Urothelium cell line (cell line): ENCODE measurements at regions not wholly inside any gene's neighbourhood (a gene's known extent, or its start where the extent isn't known, plus 50 kb on each side); places are given as distances from the start of the nearest gene placed in this dataset.
A peak's percentile ranks its signal among the peaks of the same experiment; 100 is the strongest.

Source experiments
- DNase-seq: peaks from one replicate; pipeline ENCODE4 v3.0.0; 2011; ENCODE audit warnings: low spot score, mixed read lengths
- FAIRE-seq: peaks from 2 replicates; lab custom pipeline; 2011; peaks lifted over from hg19 to GRCh38; lab: Jason Lieb, UNC

GRCh38 chr2:122875091-122875865, 1119.8 kb downstream of the TSN start:
- FAIRE-seq: no peak
- DNase-seq: no peak

DNA sequence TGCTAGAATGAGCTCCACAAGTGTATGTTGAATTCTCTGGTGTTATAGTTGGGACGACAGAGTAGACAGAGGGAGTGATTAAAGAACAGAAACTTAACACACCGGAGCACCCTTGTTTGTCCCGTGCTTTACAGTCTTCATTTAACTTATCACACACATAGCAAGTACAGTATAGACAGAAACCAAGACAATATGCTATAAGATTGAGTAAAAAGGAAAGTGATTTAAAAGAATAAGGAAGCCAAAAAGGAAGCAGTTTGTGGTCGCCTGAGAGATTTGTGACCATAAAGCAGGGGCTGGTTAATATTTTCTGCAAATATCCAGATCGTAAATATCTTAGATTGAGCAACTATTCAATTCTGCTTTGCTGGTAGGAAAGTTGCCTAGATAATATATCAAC, 1128.4 kb downstream of the TSN start:
- DNase-seq (no peak), FAIRE-seq (no peak)

DNA sequence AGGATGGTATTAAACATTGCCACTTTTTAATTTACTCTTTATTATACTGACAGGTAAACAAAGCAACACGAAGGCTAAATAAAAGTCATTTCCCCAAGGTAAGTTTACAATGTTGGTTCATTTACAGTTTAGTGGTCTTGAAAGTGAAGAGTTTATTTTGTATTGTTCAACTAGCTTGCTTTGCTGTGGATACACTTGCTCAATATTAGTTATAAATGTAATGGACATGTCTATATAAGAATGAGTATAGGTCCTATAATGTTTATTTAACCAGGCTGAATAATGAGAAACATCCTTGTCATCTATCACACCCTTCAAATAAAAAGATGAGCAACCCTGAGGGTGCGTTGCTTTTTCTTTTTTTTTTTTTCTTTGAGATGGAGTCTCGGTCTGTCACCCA, 1129.4 kb downstream of the TSN start:
- DNase-seq: no peak
- FAIRE-seq: no peak

- DNase-seq (no peak), FAIRE-seq (no peak)
Observed at GRCh38 chr2:122885436-122885835, 1130.0 kb downstream of the TSN start.

- FAIRE-seq (peak; percentile 40), DNase-seq (no peak)
Observed at GRCh38 chr2:122886479-122887145, 1131.2 kb downstream of the TSN start.

DNA sequence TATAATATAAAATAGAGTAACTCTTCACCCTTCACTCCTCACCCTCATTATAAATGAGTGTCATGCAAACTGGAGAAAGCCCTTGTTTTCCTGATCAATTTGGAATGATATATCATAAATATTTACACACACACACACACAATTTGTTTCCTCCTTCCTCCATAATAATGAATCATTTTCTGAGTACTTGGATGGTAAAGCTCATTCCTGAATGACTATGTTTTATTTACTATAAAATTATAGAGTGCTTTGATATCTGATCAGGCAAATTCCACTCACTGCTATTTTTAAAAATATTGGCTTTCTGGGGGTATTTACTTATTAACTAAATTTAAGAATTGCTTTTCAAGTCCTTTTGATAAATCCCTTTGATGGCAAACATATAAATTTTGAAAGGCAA, 1125.5 kb upstream of the CNTNAP5 start:
- no peak for DNase-seq
- FAIRE-seq: no peak

GRCh38 chr2:122905431-122905830, 1119.7 kb upstream of the CNTNAP5 start:
- FAIRE-seq (no peak), DNase-seq (no peak)

- no peak for FAIRE-seq
Observed at GRCh38 chr2:122908159-122908558, 1116.9 kb upstream of the CNTNAP5 start.

GRCh38 chr2:122927197-122927596, 1097.9 kb upstream of the CNTNAP5 start:
- FAIRE-seq: no peak
- no peak for DNase-seq

More at GRCh38 chr2:122908159-122908558, 1116.9 kb upstream of the CNTNAP5 start:
- DNase-seq: no peak

DNA sequence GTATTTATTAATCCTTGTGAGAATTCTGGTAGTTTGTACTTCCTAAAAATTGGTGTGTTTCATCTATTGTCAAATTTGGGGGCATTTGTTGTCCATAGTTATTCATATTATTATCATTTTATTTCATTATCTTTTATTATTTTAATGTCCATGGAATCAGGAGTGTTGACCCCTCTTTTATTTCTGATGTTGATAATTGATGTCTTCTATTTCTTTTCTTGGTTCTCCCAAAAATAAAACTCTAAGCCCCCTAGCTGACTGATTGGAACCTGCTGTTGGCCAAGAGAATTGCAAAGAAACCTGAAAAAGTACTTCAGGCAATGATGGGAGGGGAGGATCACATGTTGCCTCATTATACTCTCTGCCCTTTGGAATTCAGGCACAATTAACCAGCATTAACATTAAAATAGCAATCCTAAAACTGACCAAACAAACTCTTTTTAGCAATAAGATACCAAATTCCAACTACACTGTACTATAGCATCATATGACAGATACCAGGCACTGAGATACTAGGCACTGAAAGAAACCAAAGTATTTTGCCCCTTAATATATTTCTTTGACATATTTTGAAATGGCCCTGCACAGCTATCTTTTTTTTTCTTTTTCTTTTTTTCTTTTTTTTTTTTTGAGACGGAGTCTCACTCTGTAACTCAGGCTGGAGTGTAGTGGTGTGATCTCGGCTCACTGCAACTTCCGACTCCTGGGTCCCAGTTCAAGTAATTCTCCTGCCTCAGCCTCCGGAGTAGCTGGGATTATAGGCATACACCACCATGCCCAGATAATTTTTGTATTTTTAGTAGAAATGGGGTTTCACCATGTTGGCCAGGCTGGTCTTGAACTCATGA, 1097.2 kb upstream of the CNTNAP5 start:
- DNase-seq (no peak), FAIRE-seq (no peak)

DNA sequence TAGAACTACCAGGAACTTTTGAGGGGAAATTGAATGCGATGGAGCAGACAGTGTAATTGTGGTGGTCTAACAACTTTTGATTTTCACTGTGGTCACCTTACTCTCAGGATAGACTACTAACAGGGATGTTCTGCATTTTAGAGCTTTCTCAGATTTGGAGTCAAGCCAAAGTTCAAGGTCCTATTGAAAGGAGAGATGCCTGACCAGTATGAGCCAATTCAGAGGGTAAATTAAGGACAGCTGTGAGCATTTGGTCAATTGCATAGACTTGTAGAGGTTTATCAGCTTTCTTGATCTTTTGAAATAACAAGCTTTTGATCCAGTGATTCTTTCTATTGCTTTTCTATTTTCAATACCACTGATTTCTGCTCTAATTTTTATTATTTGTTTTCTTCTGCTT, 1095.7 kb upstream of the CNTNAP5 start:
- FAIRE-seq (no peak), DNase-seq (no peak)

DNA sequence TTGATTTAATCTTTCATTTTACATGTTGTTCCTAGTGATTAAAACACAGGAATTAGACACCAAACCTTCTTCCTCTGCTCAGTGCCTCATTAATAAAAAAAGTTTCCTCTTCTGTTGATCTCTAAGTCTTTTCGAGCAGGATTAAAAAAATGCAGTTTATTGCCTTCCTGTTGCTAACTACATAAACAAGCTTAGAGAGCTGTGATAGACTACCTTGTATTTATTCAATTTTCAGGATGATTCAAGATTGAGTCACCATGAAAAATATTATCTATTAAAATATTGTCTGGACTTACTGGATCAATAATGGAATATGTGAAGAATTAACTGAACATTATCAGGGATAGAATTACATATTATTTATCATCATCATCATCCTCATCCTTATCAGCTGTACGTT, 1089.6 kb upstream of the CNTNAP5 start:
- DNase-seq: no peak
- FAIRE-seq: no peak

GRCh38 chr2:122939796-122940195, 1085.3 kb upstream of the CNTNAP5 start:
- FAIRE-seq (no peak), DNase-seq (no peak)

DNA sequence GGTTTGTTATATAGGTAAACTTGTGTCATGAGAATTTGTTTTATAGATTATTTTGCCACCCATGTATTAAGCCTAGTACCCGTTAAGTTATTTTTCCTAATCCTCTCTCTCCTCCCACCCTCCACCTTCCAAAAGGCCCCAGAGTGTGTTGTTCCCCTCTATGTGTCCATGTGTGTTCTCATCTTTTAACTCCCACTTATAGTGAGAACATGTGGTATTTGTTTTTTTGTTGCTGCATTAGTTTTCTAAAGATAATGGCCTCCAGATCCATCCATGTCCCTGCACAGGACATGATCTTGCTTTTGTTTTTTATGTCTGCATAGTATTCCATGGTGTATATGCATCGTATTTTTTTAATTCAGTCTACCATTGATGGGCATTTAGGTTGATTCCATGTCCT, 1075.6 kb upstream of the CNTNAP5 start:
- DNase-seq (no peak), FAIRE-seq (no peak)

GRCh38 chr2:122955776-122956175, 1069.3 kb upstream of the CNTNAP5 start:
- FAIRE-seq (no peak), DNase-seq (no peak)

DNA sequence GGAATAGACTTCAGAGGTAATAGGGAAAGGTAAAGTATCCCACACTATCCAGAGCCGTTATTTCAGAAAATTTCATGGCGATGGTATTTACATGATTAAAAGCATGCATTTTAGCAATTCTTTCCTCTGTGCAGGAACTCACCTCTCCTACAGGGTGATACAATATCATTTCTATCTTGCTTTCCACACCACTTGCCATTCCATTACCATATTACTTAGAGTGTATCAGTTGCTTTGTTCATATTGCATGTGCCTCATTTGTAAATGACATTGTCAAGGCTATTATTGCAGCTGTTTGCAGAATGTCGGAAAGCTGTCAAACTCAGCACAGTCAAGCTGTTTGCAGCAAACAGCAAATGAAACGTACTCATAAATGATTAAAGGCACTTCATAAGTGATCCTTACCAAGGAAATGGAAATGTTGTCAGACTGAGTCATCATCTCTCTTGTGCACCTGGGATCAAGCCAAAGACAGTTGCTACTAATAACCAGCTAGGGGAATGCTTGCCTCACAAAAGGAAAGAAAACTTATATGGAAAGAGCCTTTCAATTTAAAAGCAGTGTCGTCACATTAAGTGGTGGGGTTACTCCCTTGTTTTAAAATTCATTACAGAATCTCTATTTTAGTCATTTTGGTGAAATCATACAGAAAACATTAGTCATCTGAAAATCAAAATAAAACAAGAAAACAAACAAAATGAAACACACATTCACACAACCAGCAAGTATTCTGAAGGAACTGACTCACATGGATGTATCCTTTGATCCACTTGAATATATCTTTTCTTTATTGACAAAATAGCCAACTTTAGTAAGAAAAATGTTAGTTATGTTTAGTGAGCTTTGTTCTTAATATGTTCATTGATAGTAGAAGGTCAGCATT, 1064.1 kb upstream of the CNTNAP5 start:
- DNase-seq (peak; percentile 60), FAIRE-seq (peak; percentile 67)

DNA sequence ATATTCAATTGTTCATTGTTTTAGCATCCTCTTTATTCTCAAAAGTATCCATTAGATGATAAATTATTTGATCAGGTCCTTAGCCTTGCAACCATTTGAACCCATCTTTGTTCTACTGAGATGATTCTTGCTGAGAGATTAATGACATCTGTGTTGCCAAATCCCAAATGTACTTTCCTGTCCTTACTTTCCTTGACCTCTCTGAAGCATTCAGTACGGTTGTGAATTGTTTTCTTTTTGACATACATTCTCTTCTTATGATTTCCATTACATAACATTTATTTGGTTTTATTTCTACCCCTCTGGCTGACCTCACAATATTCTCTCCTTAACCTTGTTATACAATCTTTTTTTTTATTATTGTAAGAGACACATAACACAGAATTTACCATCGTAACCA, 1058.6 kb upstream of the CNTNAP5 start:
- FAIRE-seq (no peak), DNase-seq (no peak)

- FAIRE-seq (no peak), DNase-seq (no peak)
Observed at GRCh38 chr2:122977580-122977979, 1047.5 kb upstream of the CNTNAP5 start.

DNA sequence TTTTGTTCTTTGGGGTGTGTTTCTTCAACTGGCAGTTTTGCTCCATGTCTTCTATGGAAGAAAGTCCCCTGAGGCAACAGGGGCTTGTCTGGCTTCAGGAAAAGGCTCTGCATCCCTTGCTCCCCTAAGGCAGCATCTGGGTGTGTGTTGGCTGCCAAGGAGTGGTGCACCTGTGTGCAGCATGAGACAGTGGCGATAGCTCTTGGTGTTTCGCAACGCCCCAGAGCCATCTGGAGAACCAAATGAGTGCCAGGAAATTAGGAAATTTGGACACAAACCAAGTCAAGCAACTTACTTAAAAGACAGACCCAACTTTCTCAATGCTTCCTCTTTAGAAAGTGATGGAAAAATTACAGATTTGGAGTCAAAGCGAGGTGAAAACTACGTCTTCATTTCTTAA, 1044.4 kb upstream of the CNTNAP5 start:
- no peak for FAIRE-seq
- DNase-seq: no peak

DNA sequence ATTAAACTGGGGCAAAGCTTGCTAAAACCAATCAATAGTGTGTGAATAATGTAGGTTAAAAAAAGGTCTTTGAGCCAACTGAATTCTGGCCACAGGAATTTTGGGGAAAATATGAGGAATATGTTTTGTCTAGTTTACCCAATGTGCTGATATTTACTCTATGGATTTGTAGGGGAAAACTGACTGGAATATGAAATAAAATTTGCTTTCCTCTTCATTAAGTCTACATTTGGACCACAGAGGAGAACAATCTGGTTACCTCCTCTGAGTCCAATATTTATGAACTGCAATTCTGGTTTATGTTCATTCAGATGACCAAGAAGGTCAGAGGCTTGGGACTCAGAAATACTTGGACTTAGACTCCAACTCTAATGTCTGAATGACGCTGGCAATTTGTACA, 1042.2 kb upstream of the CNTNAP5 start:
- FAIRE-seq (no peak), DNase-seq (no peak)
